KMS-11 (cell line): ENCODE measurements at regions not wholly inside any gene's neighbourhood (a gene's known extent, or its start where the extent isn't known, plus 50 kb on each side); places are given as distances from the start of the nearest gene placed in this dataset.

ENCODE experiments used
- H2AFZ ChIP-seq: fragments of 200-600 bp; sonication (generic); 2 replicates; pipeline ENCODE4 v1.6.1; 2016; ENCODE audit warnings: antibody characterized with exemption, mixed run types, low read depth
- H3K27ac ChIP-seq: fragments of 200-600 bp; sonication (generic); 2 replicates; pipeline ENCODE4 v1.6.1; 2016; ENCODE audit warnings: mild to moderate bottlenecking, mixed run types
- H3K27me3 ChIP-seq: fragments of 200-600 bp; sonication (generic); 2 replicates; pipeline ENCODE4 v1.6.1; 2017; ENCODE audit warnings: mild to moderate bottlenecking, low read depth, mixed run types, moderate library complexity; ENCODE audit not compliant: insufficient read depth
- H3K36me3 ChIP-seq: fragments of 200-600 bp; sonication (generic); 2 replicates; pipeline ENCODE4 v1.6.1; 2017; ENCODE audit warnings: mild to moderate bottlenecking, mixed run types; ENCODE audit not compliant: insufficient read depth
- H3K4me1 ChIP-seq: fragments of 200-600 bp; sonication (generic); 2 replicates; pipeline ENCODE4 v1.6.1; 2016; ENCODE audit warnings: mild to moderate bottlenecking, low read depth, mixed run types; ENCODE audit not compliant: poor library complexity, severe bottlenecking
- H3K4me2 ChIP-seq: fragments of 200-600 bp; sonication (generic); 2 replicates; pipeline ENCODE4 v1.7.0; 2016; ENCODE audit warnings: mild to moderate bottlenecking, mixed run types
- H3K4me3 ChIP-seq: fragments of 200-600 bp; sonication (generic); IDR thresholded peaks from 2 replicates; pipeline ENCODE4 v1.6.1; 2017; ENCODE audit warnings: low read depth, low read length, mixed read lengths; ENCODE audit not compliant: insufficient read depth
- H3K79me2 ChIP-seq: fragments of 200-600 bp; sonication (generic); 2 replicates; pipeline ENCODE4 v1.6.1; 2016; ENCODE audit warnings: low read depth, mixed run types; ENCODE audit not compliant: insufficient read depth
- H3K9ac ChIP-seq: fragments of 200-600 bp; sonication (generic); 2 replicates; pipeline ENCODE4 v1.6.1; 2016; ENCODE audit warnings: mild to moderate bottlenecking, mixed run types
- H4K20me1 ChIP-seq: fragments of 200-600 bp; sonication (generic); 2 replicates; pipeline ENCODE4 v1.6.1; 2016; ENCODE audit warnings: mild to moderate bottlenecking, mixed run types; ENCODE audit not compliant: insufficient read depth
- TF ChIP-seq, protein P1 (sequence below): fragments of 200-600 bp; sonication (generic); conservative IDR thresholded peaks from 2 replicates; pipeline ENCODE4 v1.6.1; 2017; ENCODE audit warnings: low read depth, mild to moderate bottlenecking, antibody characterized with exemption, low read length, moderate library complexity, mixed read lengths

DNA sequence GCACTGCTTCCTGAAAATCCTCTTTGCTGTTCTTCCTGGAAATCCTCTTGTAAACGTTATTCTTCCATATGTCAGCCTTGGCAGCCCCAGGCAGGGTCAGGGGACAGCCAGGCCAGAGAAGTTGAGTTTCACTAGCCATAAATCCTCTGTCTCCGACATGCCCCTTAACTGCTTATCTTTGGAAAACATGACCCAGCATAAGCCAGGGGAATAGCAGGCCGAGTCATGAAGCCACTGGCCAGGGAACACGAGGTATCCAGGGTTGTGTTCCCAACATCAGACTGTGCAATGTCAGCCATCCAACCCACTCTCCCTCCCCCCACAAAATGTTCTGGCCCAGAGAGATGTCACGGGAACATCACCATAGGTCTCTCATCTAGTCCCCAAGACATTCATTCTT, 453.9 kb downstream of the MED13L start:
- TF ChIP-seq, protein P1, sequence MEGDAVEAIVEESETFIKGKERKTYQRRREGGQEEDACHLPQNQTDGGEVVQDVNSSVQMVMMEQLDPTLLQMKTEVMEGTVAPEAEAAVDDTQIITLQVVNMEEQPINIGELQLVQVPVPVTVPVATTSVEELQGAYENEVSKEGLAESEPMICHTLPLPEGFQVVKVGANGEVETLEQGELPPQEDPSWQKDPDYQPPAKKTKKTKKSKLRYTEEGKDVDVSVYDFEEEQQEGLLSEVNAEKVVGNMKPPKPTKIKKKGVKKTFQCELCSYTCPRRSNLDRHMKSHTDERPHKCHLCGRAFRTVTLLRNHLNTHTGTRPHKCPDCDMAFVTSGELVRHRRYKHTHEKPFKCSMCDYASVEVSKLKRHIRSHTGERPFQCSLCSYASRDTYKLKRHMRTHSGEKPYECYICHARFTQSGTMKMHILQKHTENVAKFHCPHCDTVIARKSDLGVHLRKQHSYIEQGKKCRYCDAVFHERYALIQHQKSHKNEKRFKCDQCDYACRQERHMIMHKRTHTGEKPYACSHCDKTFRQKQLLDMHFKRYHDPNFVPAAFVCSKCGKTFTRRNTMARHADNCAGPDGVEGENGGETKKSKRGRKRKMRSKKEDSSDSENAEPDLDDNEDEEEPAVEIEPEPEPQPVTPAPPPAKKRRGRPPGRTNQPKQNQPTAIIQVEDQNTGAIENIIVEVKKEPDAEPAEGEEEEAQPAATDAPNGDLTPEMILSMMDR: no peak
- Histone ChIP-seq H3K79me2 (no peaks in the 10 kb centered on the region), H3K4me3 (no peak overlapping the region), H2AFZ (no peak overlapping the region), H3K36me3 (no peaks in the 10 kb centered on the region), H3K27ac (no peak overlapping the region), H3K4me2 (no peak overlapping the region), H4K20me1 (no peaks in the 10 kb centered on the region), H3K4me1 (no peaks in the 10 kb centered on the region), H3K9ac (no peak overlapping the region), H3K27me3 (no peaks in the 10 kb centered on the region)

DNA sequence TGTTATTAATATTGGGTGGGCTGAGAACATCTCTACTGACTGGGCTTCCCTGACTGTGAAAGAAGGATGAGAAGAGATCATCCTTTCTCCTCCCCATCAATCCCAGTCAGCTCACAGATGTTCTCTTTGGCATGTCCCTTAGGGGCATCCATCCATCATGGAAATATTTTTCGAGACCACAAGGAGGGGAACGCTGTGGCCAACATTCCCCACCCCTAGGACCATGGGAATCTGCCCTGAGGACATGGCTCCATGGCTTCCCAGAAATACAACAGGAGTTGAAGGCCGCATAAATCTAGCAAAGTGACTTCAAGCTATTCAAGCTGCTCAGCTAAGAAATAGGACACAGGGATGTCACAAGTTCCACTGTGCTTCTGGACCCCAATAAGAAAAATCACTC, 456.8 kb downstream of the MED13L start:
- Histone ChIP-seq H3K4me1 (no peaks in the 10 kb centered on the region), H3K27ac (no peak overlapping the region), H3K9ac (no peak overlapping the region), H3K4me2 (no peak overlapping the region), H3K4me3 (no peak overlapping the region), H3K27me3 (no peaks in the 10 kb centered on the region), H3K79me2 (no peaks in the 10 kb centered on the region), H2AFZ (no peak overlapping the region), H4K20me1 (no peaks in the 10 kb centered on the region), H3K36me3 (no peaks in the 10 kb centered on the region)
- TF ChIP-seq, protein P1: no peak

DNA sequence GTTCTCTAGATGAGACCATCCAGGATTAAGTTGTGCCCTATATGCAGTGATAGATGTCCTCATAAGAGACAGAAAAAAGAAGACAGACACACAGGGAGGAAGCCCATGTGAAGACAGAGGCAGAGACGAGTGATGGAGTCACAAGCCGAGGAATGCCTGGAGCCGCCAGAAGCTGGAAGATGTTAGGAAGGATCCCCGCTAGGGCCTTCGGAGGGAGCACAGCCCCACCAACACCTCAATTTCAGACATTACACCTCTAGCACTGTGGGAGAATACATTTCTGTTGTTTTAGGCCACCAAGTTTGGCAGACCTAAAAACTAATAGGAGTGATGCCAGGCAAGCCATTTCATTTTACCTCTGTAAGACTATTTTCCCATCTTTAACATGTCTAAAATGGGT, 458.5 kb downstream of the MED13L start:
- Histone ChIP-seq H4K20me1 (no peaks in the 10 kb centered on the region), H3K36me3 (no peaks in the 10 kb centered on the region), H3K4me2 (no peak overlapping the region), H3K79me2 (no peaks in the 10 kb centered on the region), H3K9ac (no peak overlapping the region), H3K4me3 (no peak overlapping the region), H2AFZ (no peak overlapping the region), H3K27me3 (no peaks in the 10 kb centered on the region), H3K4me1 (no peaks in the 10 kb centered on the region), H3K27ac (no peak overlapping the region)
- TF ChIP-seq, protein P1: no peak

DNA sequence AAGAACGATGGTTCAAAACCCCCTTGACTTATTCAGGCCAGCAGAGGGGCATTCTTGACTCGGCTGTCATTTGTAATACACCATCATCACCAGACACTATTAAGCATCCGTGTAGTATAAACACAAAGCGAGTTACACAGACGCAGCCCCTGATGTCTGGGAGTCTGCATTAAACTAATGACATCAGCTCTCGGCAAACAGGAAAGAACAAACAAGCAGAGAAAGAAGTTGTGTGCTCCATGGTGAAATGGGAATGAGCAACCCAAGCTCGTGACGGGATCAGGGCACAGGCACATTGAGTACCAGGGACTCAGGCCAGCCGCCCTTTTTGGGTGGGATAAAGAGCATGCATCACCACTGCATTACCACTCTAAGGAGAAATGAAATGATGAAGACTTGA, 460.1 kb downstream of the MED13L start:
- Histone ChIP-seq H3K79me2 (no peaks in the 10 kb centered on the region), H2AFZ (no peak overlapping the region), H3K27ac (no peak overlapping the region), H3K4me2 (no peak overlapping the region), H4K20me1 (no peaks in the 10 kb centered on the region), H3K27me3 (no peaks in the 10 kb centered on the region), H3K9ac (no peak overlapping the region), H3K4me1 (no peaks in the 10 kb centered on the region), H3K4me3 (no peak overlapping the region), H3K36me3 (no peaks in the 10 kb centered on the region)
- TF ChIP-seq, protein P1: no peak

DNA sequence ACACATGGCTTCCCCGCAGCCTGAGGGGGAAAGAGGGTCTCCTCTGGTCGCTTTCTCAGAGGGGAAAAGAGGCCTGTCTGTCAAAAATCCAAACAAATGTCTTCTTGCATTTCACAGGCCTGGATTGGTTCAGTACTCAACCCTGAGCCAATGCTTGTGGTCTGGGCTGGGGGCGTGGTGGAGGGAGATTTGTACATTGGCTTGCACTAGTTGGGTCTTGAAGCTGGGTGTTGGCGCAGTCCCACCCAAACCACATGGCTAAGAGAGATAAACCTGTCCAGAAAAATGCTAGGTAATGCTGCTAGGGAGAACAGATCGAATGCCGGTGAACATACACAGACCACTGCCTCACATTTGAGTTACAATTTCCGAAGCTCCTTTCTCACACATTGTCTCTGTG, 461.6 kb downstream of the MED13L start:
- no peaks in the 10 kb centered on the region for H4K20me1 ChIP-seq
- H3K79me2 ChIP-seq: no peaks in the 10 kb centered on the region

More for the DNA sequence above, 461.6 kb downstream of the MED13L start:
- Histone ChIP-seq H3K4me3 (no peak overlapping the region), H3K27ac (no peak overlapping the region), H3K27me3 (no peaks in the 10 kb centered on the region), H3K9ac (no peak overlapping the region), H3K36me3 (no peaks in the 10 kb centered on the region), H3K4me2 (no peak overlapping the region), H2AFZ (no peak overlapping the region), H3K4me1 (no peaks in the 10 kb centered on the region)
- TF ChIP-seq, protein P1: no peak
